Trophoblast cell (in vitro differentiated cells and primary cell): ENCODE measurements at regions not wholly inside any gene's neighbourhood (a gene's known extent, or its start where the extent isn't known, plus 50 kb on each side); places are given as distances from the start of the nearest gene placed in this dataset.

Experiments used
- DNase-seq, 2 donors: peaks; one replicate each; pipeline ENCODE4 v3.0.0-alpha.2; 2016
- H2AFZ ChIP-seq: 2 replicates; pipeline ENCODE4 v1.6.1; 2013; ENCODE audit warnings: low read length, moderate library complexity, mild to moderate bottlenecking; ENCODE audit not compliant: insufficient read depth, poor library complexity
- H2AK5ac ChIP-seq: 2 replicates; pipeline ENCODE4 v1.6.1; 2013; ENCODE audit warnings: mild to moderate bottlenecking, low read length
- H2BK120ac ChIP-seq: 2 replicates; pipeline ENCODE4 v1.6.1; 2013; ENCODE audit warnings: low read length, mild to moderate bottlenecking, moderate library complexity; ENCODE audit not compliant: insufficient read depth, poor library complexity
- H2BK12ac ChIP-seq: 2 replicates; pipeline ENCODE4 v1.6.1; 2013; ENCODE audit warnings: mild to moderate bottlenecking, low read length, moderate library complexity
- H2BK5ac ChIP-seq: 2 replicates; pipeline ENCODE4 v1.6.1; 2013; ENCODE audit warnings: low read length, low read depth, moderate library complexity, mild to moderate bottlenecking; ENCODE audit not compliant: poor library complexity
- H3K14ac ChIP-seq: 2 replicates; pipeline ENCODE4 v1.6.1; 2013; ENCODE audit warnings: mild to moderate bottlenecking, low read length
- H3K18ac ChIP-seq: 2 replicates; pipeline ENCODE4 v1.6.1; 2013; ENCODE audit warnings: mild to moderate bottlenecking, low read length
- H3K23ac ChIP-seq: 2 replicates; pipeline ENCODE4 v1.6.1; 2013; ENCODE audit warnings: low read length
- H3K27ac ChIP-seq: 2 replicates; pipeline ENCODE4 v1.5.1; 2013; ENCODE audit warnings: low read depth, mild to moderate bottlenecking, inconsistent platforms, low read length, moderate library complexity
- H3K27me3 ChIP-seq: 2 replicates; pipeline ENCODE4 v1.6.1; 2013; ENCODE audit warnings: inconsistent platforms, mild to moderate bottlenecking, low read length, moderate library complexity; ENCODE audit not compliant: insufficient read depth
- H3K36me3 ChIP-seq, 2 experiments: 1 replicate in 1 of 2; 2 replicates in 1 of 2; pipeline ENCODE4 v1.6.1; 2013; ENCODE audit warnings: low read length in 2 of 2, mild to moderate bottlenecking in 2 of 2, moderate library complexity in 1 of 2; ENCODE audit not compliant: insufficient read depth in 2 of 2, control insufficient read depth in 1 of 2
- H3K4ac ChIP-seq: 2 replicates; pipeline ENCODE4 v1.6.1; 2013; ENCODE audit warnings: low read depth, mild to moderate bottlenecking, low read length, moderate library complexity
- H3K4me1 ChIP-seq, 2 experiments: 1 replicate in 1 of 2; 2 replicates in 1 of 2; pipeline ENCODE4 v1.6.1; 2013; ENCODE audit warnings: low read length in 2 of 2, mild to moderate bottlenecking in 2 of 2, moderate library complexity in 1 of 2; ENCODE audit not compliant: insufficient read depth in 2 of 2, control insufficient read depth in 1 of 2
- H3K4me2 ChIP-seq: 2 replicates; pipeline ENCODE4 v1.6.1; 2013; ENCODE audit warnings: inconsistent platforms, mild to moderate bottlenecking, low read length, moderate library complexity
- H3K4me3 ChIP-seq: 2 replicates; pipeline ENCODE4 v1.5.1; 2013; ENCODE audit warnings: mild to moderate bottlenecking, low read depth, low read length, inconsistent platforms
- H3K79me1 ChIP-seq: one replicate; pipeline ENCODE4 v1.6.1; 2013; ENCODE audit warnings: low read length
- H3K79me2 ChIP-seq: 2 replicates; pipeline ENCODE4 v1.6.1; 2013; ENCODE audit warnings: low read length, mild to moderate bottlenecking; ENCODE audit not compliant: control insufficient read depth, insufficient read depth, poor library complexity
- H3K9ac ChIP-seq: 2 replicates; pipeline ENCODE4 v1.6.1; 2013; ENCODE audit warnings: mild to moderate bottlenecking, low read length
- H3K9me3 ChIP-seq: 2 replicates; pipeline ENCODE4 v1.6.1; 2013; ENCODE audit warnings: low read depth, mild to moderate bottlenecking, control low read depth, inconsistent platforms, low read length; ENCODE audit not compliant: insufficient read depth
- H4K12ac ChIP-seq: 2 replicates; pipeline ENCODE4 v1.6.1; 2013; ENCODE audit warnings: low read depth, mild to moderate bottlenecking, low read length, moderate library complexity
- H4K8ac ChIP-seq: 2 replicates; pipeline ENCODE4 v1.6.1; 2013; ENCODE audit warnings: low read depth, mild to moderate bottlenecking, low read length, moderate library complexity
- H4K91ac ChIP-seq: one replicate; pipeline ENCODE4 v1.6.1; 2013; ENCODE audit warnings: low read depth, mild to moderate bottlenecking, low read length, moderate library complexity
- WGBS: extraction: QIAGEN DNeasy Blood & Tissue Kit; methylation state at CpG from one replicate; pipeline ENCODE4 v1.1.7; 2013; ENCODE audit warnings: missing lambda C conversion rate; ENCODE audit not compliant: insufficient read length, insufficient coverage; ENCODE audit errors: extremely low coverage; 5-methylcytosine and 5-hydroxymethylcytosine counted together

DNA sequence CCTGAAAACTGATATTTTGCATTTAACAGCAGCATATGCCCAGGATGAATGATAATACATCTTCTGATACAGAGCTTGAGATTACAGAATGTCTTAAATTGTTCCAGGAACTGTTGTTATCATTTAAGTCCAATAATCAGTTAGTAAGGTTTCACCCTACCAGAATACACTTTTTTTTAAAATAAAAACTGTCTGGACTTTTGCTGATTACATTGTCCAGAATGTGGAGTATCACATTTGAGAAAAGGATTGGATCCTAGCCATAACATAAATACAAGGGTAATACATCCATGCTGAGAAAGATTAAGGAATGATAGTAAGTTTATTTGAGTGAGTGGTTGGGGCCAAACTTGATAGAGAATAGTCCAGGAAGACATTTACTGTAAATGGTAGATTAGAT, 71.0 kb downstream of the SEPTIN7 start:
- Histone ChIP-seq H3K23ac (no peak overlapping the region), H3K4ac (no peak overlapping the region), H3K79me1 (no peaks in the 10 kb centered on the region), H3K4me1 (no peaks in the 10 kb centered on the region), H3K9me3 (no peaks in the 10 kb centered on the region), H3K9ac (no peak overlapping the region), H2AK5ac (no peak overlapping the region), H2BK120ac (no peak overlapping the region), H3K4me3 (no peak overlapping the region), H2BK12ac (no peak overlapping the region), H3K4me2 (no peak overlapping the region), H3K36me3 (peaks cover 3 to 6% of the 10 kb centered on the region in 2 experiments), H4K91ac (no peak overlapping the region), H3K27ac (no peak overlapping the region), H2AFZ (no peak overlapping the region), H3K27me3 (no peaks in the 10 kb centered on the region), H4K12ac (no peak overlapping the region), H2BK5ac (no peak overlapping the region), H3K79me2 (no peaks in the 10 kb centered on the region), H3K18ac (no peak overlapping the region), H4K8ac (no peak overlapping the region), H3K14ac (no peak overlapping the region)
- DNase-seq = no peak

GRCh38 chr7:35874886-35875285, 74.0 kb downstream of the SEPTIN7 start:
- H2BK5ac ChIP-seq = no peak overlapping the region
- H2BK12ac ChIP-seq = no peak overlapping the region

GRCh38 chr7:35875292-35875691, 74.4 kb downstream of the SEPTIN7 start:
- no peak overlapping the region for H3K27ac ChIP-seq
- H3K27me3 ChIP-seq = no peaks in the 10 kb centered on the region
- no peak overlapping the region for H4K12ac ChIP-seq
- no peak for DNase-seq
- no peak overlapping the region for H2BK5ac ChIP-seq
- no peak overlapping the region for H2BK12ac ChIP-seq
- H3K9ac ChIP-seq = no peak overlapping the region
- H3K79me1 ChIP-seq = no peaks in the 10 kb centered on the region
- H2AFZ ChIP-seq = no peak overlapping the region
- no peak overlapping the region for H3K23ac ChIP-seq
- no peak overlapping the region for H3K4me2 ChIP-seq
- no peaks in the 10 kb centered on the region for H3K4me1 ChIP-seq
- no peak overlapping the region for H4K8ac ChIP-seq
- no peak overlapping the region for H3K18ac ChIP-seq
- H2AK5ac ChIP-seq = no peak overlapping the region
- no peak overlapping the region for H3K4me3 ChIP-seq
- H3K36me3 ChIP-seq = peaks cover 2% of the 10 kb centered on the region in 2 experiments
- no peak overlapping the region for H3K4ac ChIP-seq
- no peak overlapping the region for H2BK120ac ChIP-seq
- no peaks in the 10 kb centered on the region for H3K9me3 ChIP-seq
- no peak overlapping the region for H3K14ac ChIP-seq
- WGBS = no CpG with 5 or more reads among the region's 2 CpGs
- H3K79me2 ChIP-seq = no peaks in the 10 kb centered on the region
- no peak overlapping the region for H4K91ac ChIP-seq

More at GRCh38 chr7:35874886-35875285, 74.0 kb downstream of the SEPTIN7 start:
- Histone ChIP-seq H3K23ac (no peak overlapping the region), H3K4me3 (no peak overlapping the region), H4K91ac (no peak overlapping the region), H4K12ac (no peak overlapping the region), H2AK5ac (no peak overlapping the region), H3K36me3 (peaks cover 2% of the 10 kb centered on the region in 2 experiments), H3K18ac (no peak overlapping the region), H3K27me3 (no peaks in the 10 kb centered on the region), H3K4me1 (no peaks in the 10 kb centered on the region), H2AFZ (no peak overlapping the region), H2BK120ac (no peak overlapping the region), H3K79me1 (no peaks in the 10 kb centered on the region), H3K4me2 (no peak overlapping the region), H4K8ac (no peak overlapping the region), H3K27ac (no peak overlapping the region), H3K14ac (no peak overlapping the region), H3K4ac (no peak overlapping the region), H3K9me3 (no peaks in the 10 kb centered on the region), H3K79me2 (no peaks in the 10 kb centered on the region), H3K9ac (no peak overlapping the region)
- no CpG with 5 or more reads among the region's 1 CpG for WGBS
- no peak for DNase-seq

GRCh38 chr7:35878351-35878750, 77.5 kb downstream of the SEPTIN7 start:
- Histone ChIP-seq H3K9me3 (no peaks in the 10 kb centered on the region), H2BK5ac (no peak overlapping the region), H3K27ac (no peak overlapping the region), H2BK120ac (no peak overlapping the region), H3K4me3 (no peak overlapping the region), H3K79me2 (no peaks in the 10 kb centered on the region), H3K23ac (no peak overlapping the region), H2BK12ac (no peak overlapping the region), H3K79me1 (no peaks in the 10 kb centered on the region), H3K4me2 (no peak overlapping the region), H3K4me1 (no peaks in the 10 kb centered on the region), H4K8ac (no peak overlapping the region), H3K14ac (no peak overlapping the region), H4K12ac (no peak overlapping the region), H2AFZ (no peak overlapping the region), H3K27me3 (no peaks in the 10 kb centered on the region), H3K9ac (no peak overlapping the region), H4K91ac (no peak overlapping the region), H3K18ac (no peak overlapping the region), H3K4ac (no peak overlapping the region), H2AK5ac (no peak overlapping the region), H3K36me3 (peaks cover 2% of the 10 kb centered on the region in 2 experiments)
- DNase-seq = no peak
- no CpG with 5 or more reads among the region's 1 CpG for WGBS
